ENCODE measurements at regions not wholly inside any gene's neighbourhood (a gene's known extent, or its start where the extent isn't known, plus 50 kb on each side); places are given as distances from the start of the nearest gene placed in this dataset.

DNA sequence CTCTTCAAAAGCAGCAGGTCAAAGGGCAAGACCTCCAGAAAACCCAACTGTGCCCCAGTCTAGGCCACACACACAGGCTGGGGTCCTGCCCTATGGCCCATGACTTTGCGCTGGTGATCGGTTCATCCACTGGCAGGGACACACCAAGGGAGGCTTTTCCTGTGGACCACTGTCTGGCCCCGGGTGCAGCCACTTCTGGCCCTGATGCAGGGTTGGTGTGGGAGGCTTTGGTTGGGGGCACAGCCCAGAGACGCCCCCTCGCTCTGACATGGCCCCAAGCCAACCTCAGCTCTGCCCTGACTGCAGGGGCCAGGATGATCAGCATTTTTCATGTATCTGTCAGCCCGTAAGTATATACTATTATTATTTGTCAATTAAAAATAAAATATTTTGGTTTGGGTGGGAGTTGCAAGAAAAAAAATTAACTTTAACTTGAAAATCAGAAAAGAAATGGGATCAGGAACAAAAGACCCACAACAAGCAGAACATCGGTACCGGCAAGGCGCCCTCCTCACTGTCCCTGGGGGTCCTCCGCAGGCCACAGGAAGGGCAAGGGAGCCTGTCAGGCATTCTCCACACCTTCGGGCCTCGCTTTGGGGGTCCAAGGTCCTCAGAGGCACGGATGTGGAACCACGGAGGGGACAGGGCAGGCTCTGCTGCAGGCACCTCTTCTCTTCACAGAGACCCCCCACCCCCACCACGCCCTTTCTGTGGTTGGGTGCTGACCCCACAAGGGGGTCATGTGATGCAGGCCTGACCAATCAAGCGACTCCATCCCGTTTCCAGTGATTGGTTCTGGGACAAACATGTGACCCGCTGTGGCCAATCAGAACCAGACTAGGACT lies 181.5 kb upstream of the SFSWAP start:
- no peak for TF ChIP-seq POLR2A (IDR thresholded peaks at IDR 0.05)
- TF ChIP-seq, protein P1, sequence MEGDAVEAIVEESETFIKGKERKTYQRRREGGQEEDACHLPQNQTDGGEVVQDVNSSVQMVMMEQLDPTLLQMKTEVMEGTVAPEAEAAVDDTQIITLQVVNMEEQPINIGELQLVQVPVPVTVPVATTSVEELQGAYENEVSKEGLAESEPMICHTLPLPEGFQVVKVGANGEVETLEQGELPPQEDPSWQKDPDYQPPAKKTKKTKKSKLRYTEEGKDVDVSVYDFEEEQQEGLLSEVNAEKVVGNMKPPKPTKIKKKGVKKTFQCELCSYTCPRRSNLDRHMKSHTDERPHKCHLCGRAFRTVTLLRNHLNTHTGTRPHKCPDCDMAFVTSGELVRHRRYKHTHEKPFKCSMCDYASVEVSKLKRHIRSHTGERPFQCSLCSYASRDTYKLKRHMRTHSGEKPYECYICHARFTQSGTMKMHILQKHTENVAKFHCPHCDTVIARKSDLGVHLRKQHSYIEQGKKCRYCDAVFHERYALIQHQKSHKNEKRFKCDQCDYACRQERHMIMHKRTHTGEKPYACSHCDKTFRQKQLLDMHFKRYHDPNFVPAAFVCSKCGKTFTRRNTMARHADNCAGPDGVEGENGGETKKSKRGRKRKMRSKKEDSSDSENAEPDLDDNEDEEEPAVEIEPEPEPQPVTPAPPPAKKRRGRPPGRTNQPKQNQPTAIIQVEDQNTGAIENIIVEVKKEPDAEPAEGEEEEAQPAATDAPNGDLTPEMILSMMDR (IDR thresholded peaks at IDR 0.05): no peak

Data from uterus (tissue), 2 donors.